ENCODE measurements at regions not wholly inside any gene's neighbourhood (a gene's known extent, or its start where the extent isn't known, plus 50 kb on each side); places are given as distances from the start of the nearest gene placed in this dataset.
A peak's percentile ranks its signal among the peaks of the same experiment; 100 is the strongest.

GRCh38 chr2:55760125-55760524, 66.5 kb upstream of the PNPT1 start:
- Mint-ChIP-seq H3K4me1 (peaks cover 13% of the 10 kb centered on the region), H3K27me3 (ENCODE audit: low read depth) (no peaks in the 10 kb centered on the region; the same call in 1 of the 2 replicates), H3K9me3 (peaks cover 3% of the 10 kb centered on the region), H3K27ac (no peak overlapping the region), H3K36me3 (no peaks in the 10 kb centered on the region; the same call in 1 of the 2 replicates), H3K4me3 (no peak overlapping the region)
- POLR2A ChIA-PET, result no interaction called here
- TF ChIP-seq ETV6 (CRISPR knock-in tag; IDR thresholded peaks at IDR 0.05) (no peak), GRHL2 (CRISPR knock-in tag; IDR thresholded peaks at IDR 0.05; ENCODE audit: insufficient replicate concordance, severe bottlenecking) (no peak), CREM (CRISPR knock-in tag; IDR thresholded peaks at IDR 0.05) (no peak)
- no peak for ATAC-seq
- CTCF ChIA-PET, result no interaction called here
- DNase-seq (ENCODE audit: low spot score), result no peak

GRCh38 chr2:55759271-55759921, 65.8 kb upstream of the PNPT1 start:
- DNase-seq (ENCODE audit: low spot score), result no peak

GRCh38 chr2:55751966-55752365, 58.3 kb upstream of the PNPT1 start:
- no peak for ATAC-seq

More at GRCh38 chr2:55759271-55759921, 65.8 kb upstream of the PNPT1 start:
- Mint-ChIP-seq H3K27me3 (ENCODE audit: low read depth) (no peaks in the 10 kb centered on the region; the same call in 1 of the 2 replicates), H3K9me3 (no peaks in the 10 kb centered on the region), H3K27ac (no peak overlapping the region), H3K36me3 (no peaks in the 10 kb centered on the region), H3K4me1 (peaks cover 13% of the 10 kb centered on the region), H3K4me3 (no peak overlapping the region)
- TF ChIP-seq ZNF423 (CRISPR knock-in tag; IDR thresholded peaks at IDR 0.05), result no peak
- no peak for TF ChIP-seq ETV6 (CRISPR knock-in tag; IDR thresholded peaks at IDR 0.05)
- no peak for TF ChIP-seq KAT7 (CRISPR knock-in tag; IDR thresholded peaks at IDR 0.05; ENCODE audit: borderline replicate concordance)
- no peak for TF ChIP-seq MLX (CRISPR knock-in tag; IDR thresholded peaks at IDR 0.05)
- no peak for TF ChIP-seq MAX (CRISPR knock-in tag; IDR thresholded peaks at IDR 0.05)
- no peak for TF ChIP-seq CBFB (CRISPR knock-in tag; IDR thresholded peaks at IDR 0.05; ENCODE audit: low read depth)
- peak; percentile 93 for ATAC-seq
- CTCF ChIA-PET, result no interaction called here
- POLR2A ChIA-PET, result no interaction called here

GRCh38 chr2:55743583-55743982, 49.9 kb upstream of the PNPT1 start:
- no peaks in the 10 kb centered on the region; the same call in 1 of the 2 replicates for H3K27me3 Mint-ChIP-seq (ENCODE audit: low read depth)
- CTCF ChIA-PET, result no interaction called here
- peaks cover 9% of the 10 kb centered on the region for H3K9me3 Mint-ChIP-seq
- no peak overlapping the region for H3K4me3 Mint-ChIP-seq
- POLR2A ChIA-PET, result no interaction called here
- peaks cover 6% of the 10 kb centered on the region for H3K36me3 Mint-ChIP-seq
- no peak for ATAC-seq
- H3K4me1 Mint-ChIP-seq, result peaks cover 7% of the 10 kb centered on the region; the same call in 1 of the 2 replicates
- no peak overlapping the region for H3K27ac Mint-ChIP-seq
- no peak for TF ChIP-seq ZNF671 (CRISPR knock-in tag; IDR thresholded peaks at IDR 0.05)
- TF ChIP-seq ZNF121 (CRISPR knock-in tag; IDR thresholded peaks at IDR 0.05), result no peak
- no peak for TF ChIP-seq NFE2L1 (CRISPR knock-in tag; IDR thresholded peaks at IDR 0.05)
- TF ChIP-seq ATF6 (CRISPR knock-in tag; IDR thresholded peaks at IDR 0.05), result no peak
- no peak for TF ChIP-seq KAT7 (CRISPR knock-in tag; IDR thresholded peaks at IDR 0.05; ENCODE audit: borderline replicate concordance)
- TF ChIP-seq TEAD1 (CRISPR knock-in tag; IDR thresholded peaks at IDR 0.05), result no peak
- no peak for DNase-seq (ENCODE audit: low spot score)

More at GRCh38 chr2:55751966-55752365, 58.3 kb upstream of the PNPT1 start:
- POLR2A ChIA-PET, result no interaction called here
- no peak overlapping the region for H3K4me3 Mint-ChIP-seq
- no peak overlapping the region for H3K27ac Mint-ChIP-seq
- H3K36me3 Mint-ChIP-seq, result no peaks in the 10 kb centered on the region
- no peaks in the 10 kb centered on the region for H3K27me3 Mint-ChIP-seq (ENCODE audit: low read depth)
- CTCF ChIA-PET, result no interaction called here
- no peaks in the 10 kb centered on the region for H3K4me1 Mint-ChIP-seq
- H3K9me3 Mint-ChIP-seq, result peaks cover 9% of the 10 kb centered on the region
- DNase-seq (ENCODE audit: low spot score), result no peak
- TF ChIP-seq ETV6 (CRISPR knock-in tag; IDR thresholded peaks at IDR 0.05) (no peak), RORB (CRISPR knock-in tag; IDR thresholded peaks at IDR 0.05) (no peak), NR1H2 (CRISPR knock-in tag; IDR thresholded peaks at IDR 0.05) (no peak), ERG (CRISPR knock-in tag; IDR thresholded peaks at IDR 0.05) (no peak), TEAD4 (CRISPR knock-in tag; IDR thresholded peaks at IDR 0.05) (no peak)
